ENCODE measurements at regions not wholly inside any gene's neighbourhood (a gene's known extent, or its start where the extent isn't known, plus 50 kb on each side); places are given as distances from the start of the nearest gene placed in this dataset.
"Not testable (repeated sequence)": the region's sequence is repeated elsewhere in the genome, so short reads cannot be mapped to it uniquely, and the experiment has no call there.

DNA sequence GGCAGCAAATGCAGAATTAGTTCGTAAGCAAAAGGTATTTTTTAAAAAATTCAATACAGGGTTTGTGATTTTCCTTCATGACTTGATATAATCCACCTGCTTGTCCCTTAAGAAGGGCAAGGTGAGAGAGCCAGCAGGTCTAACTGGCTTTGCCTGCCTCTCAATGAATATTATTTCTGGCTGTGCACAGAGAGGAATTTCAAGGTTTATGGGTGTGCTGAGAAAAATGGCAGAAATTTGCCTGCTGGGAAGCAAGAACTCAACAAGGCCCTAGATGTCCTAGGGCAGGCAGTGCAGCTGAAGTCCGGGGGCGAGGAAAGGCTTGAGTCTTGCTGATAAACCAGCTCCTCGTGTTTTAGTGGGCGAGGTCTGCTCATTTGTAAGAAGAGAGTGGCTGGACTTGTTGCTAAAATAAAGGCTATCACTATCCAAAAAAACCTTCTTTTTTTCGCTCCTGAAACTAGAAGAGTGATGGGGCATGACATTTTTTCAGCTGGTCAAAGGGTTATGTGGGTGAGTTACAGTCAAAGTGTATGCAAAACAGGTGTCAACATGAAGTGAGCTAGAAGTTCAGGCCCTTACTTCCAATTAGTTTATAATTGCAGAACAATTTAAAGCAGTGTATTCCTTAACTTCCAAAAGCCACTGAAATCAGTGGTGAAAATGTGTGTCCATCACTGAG, 385.8 kb upstream of the KLF6 start:
- DNase-seq (ENCODE audit: extremely low spot score, insufficient read length, low read depth) (no peak), FAIRE-seq (no peak)

DNA sequence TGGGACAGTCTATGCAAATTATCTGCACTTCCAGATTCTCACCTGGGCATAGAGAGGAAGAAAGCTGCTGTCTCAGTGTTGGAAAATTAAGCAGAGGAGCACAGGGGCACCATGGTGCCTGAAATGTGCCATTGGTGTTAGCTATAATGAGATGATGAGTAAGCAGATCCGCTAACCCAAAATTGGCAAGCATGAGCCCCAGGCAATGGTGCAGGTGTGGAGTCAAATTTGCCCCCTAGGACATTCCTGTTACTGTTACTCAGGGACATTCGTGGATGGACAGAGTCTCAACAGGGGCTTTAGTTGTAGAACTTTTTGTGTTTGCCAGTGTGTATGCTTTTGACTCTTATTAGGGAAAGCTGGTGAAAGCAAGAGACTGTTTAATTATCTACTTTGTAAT, 385.2 kb upstream of the KLF6 start:
- DNase-seq (ENCODE audit: extremely low spot score, insufficient read length, low read depth) (no peak), FAIRE-seq (no peak)

DNA sequence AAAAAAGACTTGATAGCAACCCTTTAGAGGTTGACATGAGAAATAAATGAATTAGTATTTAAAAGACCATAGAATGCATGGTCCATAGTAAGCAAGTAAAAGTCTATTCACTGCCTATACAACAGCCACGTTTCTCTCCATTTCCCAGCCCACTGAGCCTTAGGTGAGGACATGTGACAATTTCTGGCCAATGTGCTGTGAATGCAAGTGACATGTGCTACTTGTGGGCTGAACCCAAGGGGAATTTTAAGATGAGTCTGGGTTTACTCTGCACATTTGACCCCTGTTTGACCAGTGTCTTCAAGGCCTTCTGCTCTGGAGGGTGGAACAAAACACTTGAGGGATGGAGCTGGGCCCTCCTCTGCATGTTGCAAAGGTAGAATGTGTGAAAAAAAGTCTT, 384.4 kb upstream of the KLF6 start:
- DNase-seq (ENCODE audit: extremely low spot score, insufficient read length, low read depth) (no peak), FAIRE-seq (no peak)

DNA sequence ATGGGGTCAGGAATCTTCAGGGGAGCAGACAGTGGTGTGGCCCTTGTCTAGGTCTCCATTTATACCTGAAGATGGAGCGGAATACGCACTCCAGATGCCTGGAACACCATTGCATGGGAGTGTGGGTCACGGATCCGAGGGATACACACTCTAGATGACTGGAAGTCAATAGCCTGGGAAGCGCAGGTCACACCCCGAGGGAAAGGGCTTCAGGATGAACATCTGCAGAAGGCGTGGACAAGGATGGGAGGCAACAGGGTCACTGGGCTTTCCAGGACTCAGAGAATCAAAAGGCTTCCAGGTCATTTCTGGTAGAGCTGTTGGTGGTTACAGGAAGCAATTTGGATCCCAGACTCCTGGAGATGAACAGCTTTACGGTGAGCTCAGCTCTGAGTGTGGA, 382.2 kb upstream of the KLF6 start:
- no peak for FAIRE-seq
- no peak for DNase-seq (ENCODE audit: extremely low spot score, insufficient read length, low read depth)

DNA sequence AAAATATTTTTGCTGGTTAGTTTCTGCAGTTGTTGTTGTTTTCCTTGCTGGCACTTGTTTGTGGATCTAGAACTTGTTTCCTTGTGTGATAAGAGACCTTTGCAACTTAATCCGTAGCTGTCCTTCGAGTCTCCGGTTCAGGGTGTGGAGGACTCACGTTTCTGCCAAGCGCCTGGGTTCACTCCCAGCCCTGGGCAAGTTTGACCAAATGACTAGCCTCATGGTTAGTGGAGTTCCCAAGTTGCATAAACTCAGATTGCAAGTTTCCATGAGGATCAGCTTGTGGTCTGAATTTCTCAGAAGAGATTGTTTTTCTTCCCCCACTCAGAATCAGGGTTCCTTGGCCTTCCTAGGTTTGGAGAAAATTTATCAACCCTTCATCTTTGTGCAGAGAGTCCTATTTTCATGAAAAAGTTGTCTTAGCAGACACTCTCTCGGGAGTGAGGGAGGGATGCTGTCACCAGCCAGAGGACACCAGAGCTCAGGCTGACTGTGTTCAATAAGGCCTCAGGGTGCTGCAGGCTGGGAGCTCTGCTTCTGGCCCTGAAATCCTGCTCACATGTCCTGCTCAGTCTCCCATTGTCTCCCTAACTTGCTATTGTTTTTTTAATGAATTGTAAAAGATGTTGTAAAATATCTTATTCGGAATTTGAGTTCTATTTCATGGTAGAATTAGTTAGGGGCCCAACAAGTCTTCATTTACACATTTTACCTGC, 377.7 kb upstream of the KLF6 start:
- DNase-seq (ENCODE audit: extremely low spot score, insufficient read length, low read depth) (no peak), FAIRE-seq (no peak)

DNA sequence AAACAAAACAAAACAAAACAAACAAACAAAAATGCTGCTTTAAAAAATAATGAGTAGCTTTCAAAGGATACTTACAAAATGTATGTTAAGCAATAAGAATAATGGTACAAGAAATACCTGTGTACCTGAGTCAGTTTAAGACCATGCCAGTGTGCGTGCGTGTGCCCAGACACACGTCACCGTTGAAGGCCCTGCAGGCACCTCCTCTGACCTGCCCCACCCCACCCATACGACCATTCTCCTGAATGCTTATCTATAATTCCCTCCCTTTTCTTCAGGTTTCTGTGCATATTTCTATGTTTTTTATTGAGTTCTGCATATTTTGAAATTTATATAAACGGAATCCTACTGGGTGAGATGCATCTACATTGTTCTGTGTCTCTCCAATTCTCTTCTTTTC, 374.2 kb upstream of the KLF6 start:
- DNase-seq (ENCODE audit: extremely low spot score, insufficient read length, low read depth): no peak
- FAIRE-seq: no peak

DNA sequence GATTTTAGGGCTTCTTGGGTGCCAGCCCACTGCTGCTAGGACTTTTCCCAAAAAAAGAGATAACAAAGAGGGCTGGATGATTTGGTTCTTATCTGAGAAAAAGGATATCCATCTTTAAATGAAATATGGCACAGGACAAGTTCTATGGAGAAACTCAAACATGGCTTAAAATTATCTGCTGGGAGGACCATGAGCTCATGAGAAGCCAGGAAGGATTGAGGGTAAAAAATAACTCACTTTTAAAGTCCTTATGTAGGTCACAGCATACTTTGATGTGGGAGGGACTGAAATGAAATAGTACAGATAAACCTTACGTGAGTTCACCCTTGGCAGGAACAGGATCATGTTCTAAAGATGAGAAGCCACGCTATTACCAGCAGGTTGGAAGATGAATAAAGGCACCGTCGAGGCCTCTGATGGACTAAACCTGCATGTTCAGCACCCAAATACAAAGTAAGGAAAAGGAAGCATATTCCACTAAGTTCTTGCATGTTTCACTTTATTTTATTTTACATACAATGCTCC, 369.2 kb upstream of the KLF6 start:
- FAIRE-seq (no peak), DNase-seq (ENCODE audit: extremely low spot score, insufficient read length, low read depth) (no peak)

DNA sequence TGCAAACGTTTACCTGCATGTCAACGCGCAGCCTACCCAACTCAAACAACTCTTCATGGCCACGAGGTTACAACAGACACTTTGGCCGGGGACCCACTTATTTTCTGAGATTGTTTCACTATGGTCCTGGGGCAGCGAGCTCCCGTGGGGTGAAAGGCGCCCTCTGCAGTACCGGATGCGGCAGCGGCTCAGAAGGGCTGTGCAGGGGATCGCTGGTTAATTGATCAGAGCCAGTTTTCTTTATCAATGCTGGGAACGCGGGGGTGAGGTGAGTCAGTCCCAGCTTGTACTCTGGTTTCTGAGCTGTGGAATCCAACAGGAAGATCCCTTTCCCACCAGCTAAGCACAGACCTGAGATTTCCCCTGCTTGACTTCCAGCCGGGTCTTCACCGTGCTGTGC, 366.5 kb upstream of the KLF6 start:
- no peak for FAIRE-seq

DNA sequence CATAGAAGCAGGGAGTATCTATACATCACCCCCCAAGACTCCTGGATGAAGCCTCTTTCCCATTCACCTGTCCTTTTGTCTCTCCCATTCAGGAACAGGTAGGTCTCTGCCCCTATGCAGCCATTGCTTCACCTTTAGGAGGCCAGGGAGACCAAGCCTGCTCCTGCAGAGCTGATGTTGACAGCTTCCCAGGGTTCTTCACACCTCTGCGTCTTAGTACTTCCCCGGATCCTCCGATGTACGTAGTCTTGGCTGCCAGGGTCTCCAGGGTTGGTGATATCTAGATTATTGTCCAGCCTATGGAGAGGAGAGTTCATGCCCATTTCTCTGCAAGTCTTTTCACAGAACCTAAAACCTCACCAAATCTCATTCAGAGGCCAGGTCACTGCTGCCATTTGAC, 365.7 kb upstream of the KLF6 start:
- FAIRE-seq (no peak), DNase-seq (ENCODE audit: extremely low spot score, insufficient read length, low read depth) (no peak)

More for the DNA sequence above, 366.5 kb upstream of the KLF6 start:
- DNase-seq (ENCODE audit: extremely low spot score, insufficient read length, low read depth): no peak

DNA sequence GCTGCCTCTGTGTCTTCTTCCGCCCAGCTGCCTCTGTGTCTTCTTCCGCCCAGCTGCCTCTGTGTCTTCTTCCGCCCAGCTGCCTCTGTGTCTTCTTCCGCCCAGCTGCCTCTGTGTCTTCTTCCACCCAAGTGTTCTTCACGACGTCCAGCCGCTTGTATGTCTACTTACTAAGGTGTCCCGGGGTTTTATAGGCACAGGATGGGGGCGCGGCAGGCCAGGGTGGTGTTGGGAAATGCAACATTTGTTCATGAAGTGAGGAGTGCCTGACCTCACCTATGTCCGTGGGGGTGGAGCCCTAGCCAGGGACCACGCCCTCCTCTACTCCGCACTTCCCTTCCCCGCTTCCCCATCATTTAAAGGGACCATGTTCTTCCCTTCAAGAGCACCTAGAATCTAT, 364.5 kb upstream of the KLF6 start:
- not testable (repeated sequence) for FAIRE-seq; DNase-seq (ENCODE audit: extremely low spot score, insufficient read length, low read depth)

DNA sequence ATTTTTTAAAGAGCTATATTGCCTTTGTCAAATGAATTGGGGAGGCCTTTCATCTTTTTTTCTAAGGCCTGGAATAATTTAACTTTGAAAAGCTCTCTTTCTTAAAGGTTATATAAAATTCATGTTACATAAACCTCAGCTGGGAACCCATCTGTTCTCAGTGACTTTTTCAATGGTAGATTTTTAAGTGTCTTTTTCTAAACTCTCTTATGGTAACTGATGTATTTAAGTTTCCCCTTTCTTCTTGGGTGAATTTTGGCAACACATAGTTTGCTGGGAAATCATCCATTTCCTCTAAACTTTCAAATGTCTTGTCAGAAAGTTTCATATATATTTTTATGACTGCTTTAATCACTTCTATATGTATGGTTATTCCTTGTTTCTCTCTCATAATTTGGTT, 362.2 kb upstream of the KLF6 start:
- no peak for FAIRE-seq
- no peak for DNase-seq (ENCODE audit: extremely low spot score, insufficient read length, low read depth)

DNA sequence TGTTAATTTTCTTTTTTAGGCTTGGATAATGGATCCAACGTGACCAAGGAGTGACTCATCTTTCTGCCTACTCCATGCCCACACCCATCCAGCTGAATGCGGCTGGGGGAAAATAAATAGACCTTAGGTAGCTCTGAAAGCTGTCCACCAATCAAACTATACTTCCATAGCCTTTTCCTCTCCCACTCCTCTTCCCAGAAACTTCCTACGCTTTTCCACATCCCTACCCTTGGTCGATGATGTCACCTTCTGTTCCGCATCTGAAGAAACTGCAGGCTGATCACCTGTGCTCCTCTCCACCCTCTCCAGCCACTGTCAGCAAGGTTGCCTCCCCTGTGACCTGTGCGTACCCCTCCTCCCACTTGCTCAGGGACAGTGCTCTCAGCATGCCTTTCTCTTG, 359.8 kb upstream of the KLF6 start:
- no peak for DNase-seq (ENCODE audit: extremely low spot score, insufficient read length, low read depth)
- FAIRE-seq: no peak

DNA sequence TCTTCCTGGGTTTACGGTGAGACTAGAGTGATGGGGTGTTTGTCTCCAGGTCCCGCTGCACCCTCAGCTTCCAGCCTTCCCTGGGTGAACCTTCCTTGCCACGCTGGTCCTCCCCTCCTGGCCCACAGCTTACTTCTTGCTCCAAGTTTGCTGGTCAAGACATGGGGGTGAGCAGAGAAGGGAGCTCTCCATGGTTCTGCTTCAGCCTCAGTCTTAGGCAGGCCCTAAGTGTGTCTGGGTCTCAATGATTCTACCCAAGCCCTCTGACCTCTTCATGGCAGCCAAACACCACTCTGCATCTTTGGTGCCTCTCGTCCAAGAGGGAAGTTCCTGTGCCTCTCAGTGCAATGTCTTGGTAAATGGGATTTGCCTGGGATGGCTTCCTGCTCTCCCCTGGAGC, 356.5 kb upstream of the KLF6 start:
- no peak for FAIRE-seq
- DNase-seq (ENCODE audit: extremely low spot score, insufficient read length, low read depth): no peak

DNA sequence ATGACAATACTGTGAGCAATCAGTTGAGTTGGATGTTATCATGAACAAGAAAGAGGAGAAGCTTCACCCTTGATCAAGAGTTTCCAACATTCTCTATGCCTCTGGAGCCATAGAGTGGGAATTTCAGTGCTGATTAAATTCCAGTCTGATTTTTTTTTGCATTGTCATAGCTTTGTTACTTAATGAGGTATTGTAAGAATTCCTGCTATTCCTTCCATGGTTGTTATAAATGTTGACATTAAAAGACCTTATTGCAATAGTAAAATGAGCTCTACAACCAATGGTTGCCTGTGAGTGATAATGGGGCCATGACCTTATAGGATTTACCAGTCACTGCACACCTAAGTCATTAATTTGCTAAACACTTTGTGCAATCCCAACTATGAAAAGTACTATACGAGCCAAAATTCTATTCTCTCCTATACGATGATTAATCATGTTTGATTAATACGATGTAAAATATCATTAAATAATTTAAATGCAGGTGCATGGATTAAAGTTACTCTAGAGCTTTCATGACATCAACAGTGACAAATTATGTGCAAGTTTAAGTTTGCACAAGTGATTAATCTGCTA, 353.2 kb upstream of the KLF6 start:
- no peak for FAIRE-seq

DNA sequence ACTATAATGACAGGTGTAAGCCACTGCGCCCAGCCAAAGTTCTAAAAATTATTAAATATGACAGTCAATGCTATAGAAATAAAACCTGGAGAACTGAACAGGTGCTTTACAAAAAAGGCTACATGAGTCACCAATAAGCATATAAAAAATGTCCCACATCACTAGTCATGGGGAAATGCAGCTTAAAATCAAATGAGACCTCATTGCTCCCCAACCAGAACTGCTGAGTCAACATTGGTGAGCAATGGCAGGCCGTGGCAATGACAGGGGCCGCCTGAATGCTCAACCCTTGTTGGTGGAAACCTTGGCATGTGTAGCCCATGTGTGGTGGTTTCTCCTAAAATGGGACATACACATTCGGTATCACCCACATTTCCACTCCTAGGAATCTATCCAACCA, 352.3 kb upstream of the KLF6 start:
- no peak for FAIRE-seq
- DNase-seq (ENCODE audit: extremely low spot score, insufficient read length, low read depth): no peak

More for the DNA sequence above, 353.2 kb upstream of the KLF6 start:
- no peak for DNase-seq (ENCODE audit: extremely low spot score, insufficient read length, low read depth)

DNA sequence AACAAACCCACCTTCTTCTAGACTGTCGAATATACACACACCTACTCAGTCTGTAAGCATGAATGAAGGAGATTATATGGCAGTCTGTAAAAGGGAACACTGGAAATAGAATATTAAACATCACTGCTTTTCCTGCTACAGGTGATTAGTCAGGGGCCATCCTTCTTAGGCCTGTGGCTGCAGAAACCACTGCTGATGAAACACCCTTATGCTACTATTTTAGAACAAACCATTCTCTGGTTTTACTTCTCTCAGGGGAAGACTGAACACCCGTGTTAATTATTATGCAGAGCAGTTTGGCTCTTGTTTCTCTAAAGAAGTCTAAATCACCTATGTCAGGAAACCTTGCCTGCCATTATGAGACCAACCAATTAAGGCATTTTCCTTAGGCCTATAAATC, 351.1 kb upstream of the KLF6 start:
- DNase-seq (ENCODE audit: extremely low spot score, insufficient read length, low read depth): peak; percentile 57
- peak; percentile 97 for FAIRE-seq

DNA sequence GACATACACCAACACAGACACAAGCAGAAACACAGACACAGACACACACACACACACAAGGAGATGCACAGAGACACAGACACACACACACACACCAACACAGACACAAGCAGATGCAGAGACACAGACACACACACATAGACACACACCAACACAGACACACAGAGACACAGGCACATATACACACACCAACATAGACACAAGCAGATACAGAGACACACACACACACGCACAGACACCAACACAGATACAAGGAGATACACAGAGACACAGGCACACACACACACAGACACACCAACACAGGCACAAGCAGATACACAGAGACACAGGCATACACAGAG, 347.2 kb upstream of the KLF6 start:
- FAIRE-seq (no peak), DNase-seq (ENCODE audit: extremely low spot score, insufficient read length, low read depth) (no peak)

DNA sequence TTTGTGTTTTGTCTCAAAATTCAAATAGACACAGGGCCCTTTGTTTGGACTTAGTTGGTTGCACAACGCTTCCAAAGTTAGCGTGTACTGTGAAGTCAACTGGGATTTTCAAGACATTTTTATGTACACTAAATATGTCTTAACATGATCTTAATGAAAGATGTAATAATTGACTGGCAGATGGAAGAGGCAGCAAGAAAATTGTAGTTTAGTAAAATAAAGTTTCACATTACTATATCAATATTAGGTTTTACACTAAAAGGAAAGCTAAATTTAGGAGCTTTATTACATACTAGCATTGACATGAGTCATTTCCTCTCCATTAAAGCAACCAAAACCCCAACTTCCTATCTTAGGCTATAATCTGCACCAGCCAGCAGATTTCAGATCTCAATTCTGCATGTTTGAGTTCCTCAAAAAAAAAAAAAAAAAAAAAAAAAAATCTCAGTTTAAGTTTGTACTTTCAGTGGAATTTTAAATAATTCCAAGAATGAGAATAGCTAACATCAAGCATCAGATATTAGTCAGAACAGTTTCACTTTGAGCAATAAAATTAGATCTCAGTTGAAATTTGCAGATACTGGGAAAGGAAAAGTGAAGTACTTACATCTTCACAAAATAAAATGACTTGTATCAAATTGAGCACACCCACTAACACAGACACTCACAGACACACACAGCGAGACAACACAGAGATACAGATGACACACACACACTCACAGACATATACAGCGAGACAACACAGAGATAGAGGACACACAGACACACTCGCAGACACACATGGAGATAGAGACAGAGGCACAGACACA, 346.6 kb upstream of the KLF6 start:
- DNase-seq (ENCODE audit: extremely low spot score, insufficient read length, low read depth): peak; percentile 30
- FAIRE-seq: peak; percentile 59

DNA sequence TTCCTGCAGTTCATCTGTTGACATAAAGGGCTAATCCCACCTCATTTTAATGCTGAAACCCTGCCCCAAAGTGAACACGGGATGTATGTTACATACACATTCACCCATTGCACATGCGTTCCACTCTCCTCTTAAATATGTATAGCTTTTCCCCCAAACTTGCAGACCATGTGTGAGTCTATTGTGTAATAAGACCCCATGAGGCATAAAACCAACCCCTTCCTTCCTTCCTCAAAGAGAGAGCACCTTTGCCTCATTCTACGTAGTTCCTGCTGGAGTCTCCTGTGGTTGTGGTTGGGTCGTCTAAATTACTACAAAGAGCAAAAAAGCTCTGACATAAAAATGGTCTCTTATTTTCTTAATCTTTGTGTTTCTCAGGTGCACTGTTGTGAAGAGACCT, 345.7 kb upstream of the KLF6 start:
- FAIRE-seq (no peak), DNase-seq (ENCODE audit: extremely low spot score, insufficient read length, low read depth) (no peak)

DNA sequence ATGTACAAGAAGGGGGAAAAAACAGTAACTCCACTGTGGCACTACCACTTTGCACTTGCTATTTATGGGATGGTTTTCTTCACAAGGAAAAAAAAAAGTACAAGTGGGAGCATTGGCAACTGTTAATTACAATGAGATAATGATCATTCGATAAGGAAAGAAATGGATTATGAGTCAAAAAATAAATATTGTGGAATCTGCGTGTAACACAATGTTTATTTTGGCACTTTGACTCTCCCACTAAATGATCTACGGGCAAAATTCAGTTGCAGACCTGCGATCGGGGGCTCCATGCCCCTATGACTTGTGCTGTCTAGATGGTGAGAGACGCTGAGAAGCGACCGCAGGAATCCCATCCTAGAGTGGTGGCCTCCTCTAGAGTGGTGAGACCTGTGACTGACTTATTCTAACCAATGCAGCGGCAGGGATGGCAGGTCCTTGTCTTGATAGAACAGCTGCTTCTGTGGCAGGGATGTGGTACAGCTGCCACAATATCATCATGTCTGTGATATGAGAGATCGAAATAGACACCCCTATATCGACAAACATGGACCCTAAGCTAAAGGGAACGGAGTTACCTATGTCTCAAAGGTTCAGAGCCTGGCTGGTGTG, 345.0 kb upstream of the KLF6 start:
- FAIRE-seq (no peak), DNase-seq (ENCODE audit: extremely low spot score, insufficient read length, low read depth) (no peak)

Data from GM18507 (cell line).